ENCODE measurements at regions not wholly inside any gene's neighbourhood (a gene's known extent, or its start where the extent isn't known, plus 50 kb on each side); places are given as distances from the start of the nearest gene placed in this dataset.

DNA sequence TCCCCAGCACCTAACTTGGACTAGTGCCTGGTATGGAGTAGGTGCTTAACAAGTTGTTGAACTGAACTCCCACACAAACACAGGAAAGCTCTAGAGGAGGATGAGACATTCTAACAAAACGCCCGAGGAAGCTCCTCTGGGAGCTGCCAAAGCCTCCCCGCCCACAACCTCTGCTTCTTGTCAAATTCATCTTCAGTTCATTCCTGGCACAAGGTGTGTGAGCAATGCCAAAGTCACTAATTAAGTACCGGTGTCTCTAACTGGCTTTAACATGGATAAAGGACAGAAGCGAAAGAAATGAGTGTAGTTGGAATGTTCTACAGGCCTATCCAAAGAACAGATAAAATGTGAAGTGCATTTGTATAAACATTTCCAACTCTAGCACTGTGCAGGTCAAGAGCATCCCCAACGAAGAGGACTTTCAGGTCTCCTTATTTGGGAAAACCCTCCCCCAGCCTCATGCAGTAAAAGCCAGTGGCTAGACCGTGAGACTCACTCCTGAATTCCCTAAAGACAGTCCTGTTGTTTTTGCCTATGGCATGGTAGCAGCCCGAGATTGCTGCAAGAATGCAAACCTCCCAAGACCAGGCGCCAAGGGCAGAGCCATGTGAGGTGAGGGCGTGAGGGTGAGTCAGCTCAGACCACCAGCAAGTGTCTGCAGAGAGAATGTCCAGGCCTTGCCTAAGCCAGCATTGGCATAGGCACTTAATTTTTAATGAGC lies 72.2 kb upstream of the KLF3 start:
- ChIA-PET POLR2A (ENCODE audit: partially characterized antibody) (interaction anchor here (0.6 kb wide), 1 partner anchor 74 kb away, joined by 3 read pairs; no protein-coding TSS in a partner anchor), CTCF (ENCODE audit: partially characterized antibody) (interaction anchor here (0.6 kb wide), 1 partner anchor 143 kb away, joined by 3 read pairs; no protein-coding TSS in a partner anchor)
- Histone ChIP-seq H3K23me2 (ENCODE audit: low read depth, low read length) (no peaks in the 10 kb centered on the region), H3K18ac (ENCODE audit: extremely low read depth, low read length) (no peak overlapping the region), H2BK20ac (ENCODE audit: low read length) (no peak overlapping the region), H4K8ac (ENCODE audit: extremely low read depth, insufficient read depth, low read length) (no peak overlapping the region), H3K79me2 (ENCODE audit: control insufficient read depth in 1 of 2, insufficient read depth in 2 of 2, low read length in 2 of 2) (no peaks in the 10 kb centered on the region), H3K27ac (ENCODE audit: low read depth, low read length) (no peak overlapping the region), H3K23ac (ENCODE audit: insufficient read length) (no peak overlapping the region), H3K14ac (ENCODE audit: insufficient read length) (no peak overlapping the region), H3K79me1 (ENCODE audit: low read depth, low read length) (no peaks in the 10 kb centered on the region), H3K4ac (replicated peaks; ENCODE audit: insufficient read length, low read depth, low read length) (no peak overlapping the region), H2AK5ac (ENCODE audit: low read depth, low read length) (no peak overlapping the region), H3K36me3 (ENCODE audit: control insufficient read depth in 2 of 4, insufficient read depth in 4 of 4, low read length in 3 of 4) (no peaks in the 10 kb centered on the region), H2AFZ (ENCODE audit: low read length) (no peak overlapping the region), H3K56ac (replicated peaks; ENCODE audit: insufficient read length, low read depth, low read length) (no peak overlapping the region), H2BK5ac (ENCODE audit: low read depth, low read length) (no peak overlapping the region), H3K4me1 (replicated peaks in 1 of 4; ENCODE audit: control insufficient read depth in 3 of 4, insufficient read depth in 4 of 4, low read length in 3 of 4) (no peaks in the 10 kb centered on the region), H4K20me1 (replicated peaks in 1 of 2; ENCODE audit: control insufficient read depth in 1 of 2, insufficient read depth in 2 of 2, low read length in 2 of 2) (no peaks in the 10 kb centered on the region), H2BK15ac (ENCODE audit: low read length) (no peak overlapping the region), H4K91ac (replicated peaks; ENCODE audit: insufficient read length, low read length) (no peak overlapping the region), H2BK120ac (replicated peaks; ENCODE audit: low read depth, low read length) (no peak overlapping the region), H4K5ac (ENCODE audit: insufficient read length, low read depth, low read length) (no peak overlapping the region), H3K4me2 (ENCODE audit: insufficient read depth in 1 of 2, low read depth in 2 of 2, low read length in 2 of 2) (no peak overlapping the region), H3K4me3 (ENCODE audit: extremely low read depth in 1 of 4, insufficient read depth in 2 of 4, low read depth in 3 of 4, low read length in 4 of 4) (no peak overlapping the region), H3K9me3 (ENCODE audit: insufficient read depth in 2 of 2, low read depth in 1 of 2, low read length in 1 of 2) (no peaks in the 10 kb centered on the region), H3K9ac (replicated peaks in 1 of 4; ENCODE audit: extremely low read depth in 1 of 4, low read depth in 3 of 4, low read length in 3 of 4) (no peak overlapping the region), H2BK12ac (ENCODE audit: low read depth, low read length) (no peak overlapping the region), H3K27me3 (replicated peaks in 1 of 4; ENCODE audit: control insufficient read depth in 3 of 4, extremely low read depth in 1 of 4, insufficient read depth in 3 of 4, low read length in 3 of 4) (no peaks in the 10 kb centered on the region)
- 88% methylated on average over 10 of the region's 10 CpGs; no CpG with 5 or more reads in 1 of the 2 experiments for WGBS, 2 experiments (ENCODE audit: extremely low coverage in 1 of 2, insufficient coverage in 1 of 2, insufficient read length in 1 of 2, insufficient replicate concordance in 2 of 2, low coverage in 1 of 2, low lambda C conversion rate in 2 of 2, missing lambda C conversion rate in 1 of 2)
- FAIRE-seq, result no peak
- DNase-seq (ENCODE audit: low read depth in 1 of 2, low spot score in 2 of 2), result no peak
- TF ChIP-seq POU5F1 (IDR thresholded peaks at IDR 0.05; ENCODE audit: low read depth, low read length) (no peak), NRF1 (IDR thresholded peaks at IDR 0.05; ENCODE audit: low read depth, low read length) (no peak), TEAD4 (IDR thresholded peaks at IDR 0.05; ENCODE audit: low read depth, low read length) (no peak), SP4 (IDR thresholded peaks at IDR 0.05; ENCODE audit: low read length) (no peak), SUZ12 (IDR thresholded peaks at IDR 0.05; ENCODE audit: low read length) (no peak), FOSL1 (IDR thresholded peaks at IDR 0.05; ENCODE audit: insufficient read depth, low read depth, low read length) (no peak), POLR2A (IDR thresholded peaks at IDR 0.05; ENCODE audit: control extremely low read depth in 1 of 2, low read depth in 2 of 2, low read length in 2 of 2) (no peak), CREB1 (IDR thresholded peaks at IDR 0.05) (no peak), CHD1 (IDR thresholded peaks at IDR 0.05; ENCODE audit: low read depth, low read length) (no peak), SAP30 (IDR thresholded peaks at IDR 0.05; ENCODE audit: insufficient read depth, insufficient replicate concordance, low read length) (no peak), EGR1 (IDR thresholded peaks at IDR 0.05; ENCODE audit: borderline replicate concordance, low read depth, low read length) (no peak), KDM4A (IDR thresholded peaks at IDR 0.05; ENCODE audit: low read depth, low read length, severe bottlenecking) (no peak)
- TF ChIP-seq, protein P1, sequence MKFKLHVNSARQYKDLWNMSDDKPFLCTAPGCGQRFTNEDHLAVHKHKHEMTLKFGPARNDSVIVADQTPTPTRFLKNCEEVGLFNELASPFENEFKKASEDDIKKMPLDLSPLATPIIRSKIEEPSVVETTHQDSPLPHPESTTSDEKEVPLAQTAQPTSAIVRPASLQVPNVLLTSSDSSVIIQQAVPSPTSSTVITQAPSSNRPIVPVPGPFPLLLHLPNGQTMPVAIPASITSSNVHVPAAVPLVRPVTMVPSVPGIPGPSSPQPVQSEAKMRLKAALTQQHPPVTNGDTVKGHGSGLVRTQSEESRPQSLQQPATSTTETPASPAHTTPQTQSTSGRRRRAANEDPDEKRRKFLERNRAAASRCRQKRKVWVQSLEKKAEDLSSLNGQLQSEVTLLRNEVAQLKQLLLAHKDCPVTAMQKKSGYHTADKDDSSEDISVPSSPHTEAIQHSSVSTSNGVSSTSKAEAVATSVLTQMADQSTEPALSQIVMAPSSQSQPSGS (IDR thresholded peaks at IDR 0.05; ENCODE audit: low read length), result no peak
